ENCODE measurements at regions not wholly inside any gene's neighbourhood (a gene's known extent, or its start where the extent isn't known, plus 50 kb on each side); places are given as distances from the start of the nearest gene placed in this dataset.

DNA sequence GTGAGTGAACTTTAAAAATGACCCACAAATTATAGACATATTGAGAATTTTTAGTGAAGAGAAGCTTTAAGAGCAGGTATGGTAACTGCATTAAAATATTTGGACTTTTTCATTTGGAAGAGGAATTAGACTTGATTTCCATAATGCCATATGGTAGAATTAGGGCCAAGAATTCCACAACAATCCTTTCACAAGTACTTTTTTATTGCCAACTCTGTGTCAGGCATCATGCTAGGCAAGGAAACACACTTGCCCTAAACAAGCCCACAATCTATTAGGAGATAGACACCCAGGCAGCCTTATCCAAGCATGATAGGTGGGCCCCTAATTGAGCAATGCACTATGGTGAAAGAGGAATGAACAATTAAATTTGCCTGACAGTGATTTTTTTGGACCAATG lies 353.0 kb downstream of the TGFB2 start:
- Histone ChIP-seq H3K9me3 (ENCODE audit: control insufficient read depth, insufficient read depth, low read length) (no peaks in the 10 kb centered on the region), H3K4me1 (ENCODE audit: control insufficient read depth, insufficient read depth, low read length) (peaks cover 8% of the 10 kb centered on the region; the same call in 1 of the 2 replicates), H3K27me3 (ENCODE audit: control insufficient read depth, insufficient read depth, low read length) (no peaks in the 10 kb centered on the region), H3K36me3 (ENCODE audit: control insufficient read depth, insufficient read depth, low read length) (no peaks in the 10 kb centered on the region), H3K9ac (ENCODE audit: low read depth, low read length) (no peak overlapping the region), H3K4me3 (ENCODE audit: low read depth, low read length) (no peak overlapping the region), H3K27ac (ENCODE audit: low read depth, low read length) (no peak overlapping the region)

DNA sequence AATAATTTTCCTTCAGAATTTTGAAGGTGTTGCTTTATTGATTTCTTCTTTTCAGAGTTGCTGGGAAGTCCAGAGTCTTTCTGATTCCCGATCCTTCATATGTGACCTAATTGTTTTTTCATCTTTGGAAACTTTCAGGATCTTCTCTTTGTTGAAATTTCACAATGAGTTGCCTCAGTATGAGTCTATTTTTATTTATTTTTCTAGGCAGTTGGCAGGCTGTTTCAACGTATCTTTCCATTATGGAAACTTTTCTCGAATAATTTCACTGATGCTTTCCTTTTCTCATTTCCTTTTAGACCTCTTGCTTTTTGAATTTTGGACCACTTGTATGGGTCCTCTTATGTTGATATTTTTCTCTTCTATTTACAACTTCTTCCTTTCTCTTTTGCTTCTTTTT lies 354.3 kb downstream of the TGFB2 start:
- Histone ChIP-seq H3K9ac (ENCODE audit: low read depth, low read length) (no peak overlapping the region), H3K4me1 (ENCODE audit: control insufficient read depth, insufficient read depth, low read length) (peaks cover 6% of the 10 kb centered on the region; the same call in 1 of the 2 replicates), H3K9me3 (ENCODE audit: control insufficient read depth, insufficient read depth, low read length) (no peaks in the 10 kb centered on the region), H3K4me3 (ENCODE audit: low read depth, low read length) (no peak overlapping the region), H3K27me3 (ENCODE audit: control insufficient read depth, insufficient read depth, low read length) (no peaks in the 10 kb centered on the region), H3K36me3 (ENCODE audit: control insufficient read depth, insufficient read depth, low read length) (no peaks in the 10 kb centered on the region), H3K27ac (ENCODE audit: low read depth, low read length) (no peak overlapping the region)

DNA sequence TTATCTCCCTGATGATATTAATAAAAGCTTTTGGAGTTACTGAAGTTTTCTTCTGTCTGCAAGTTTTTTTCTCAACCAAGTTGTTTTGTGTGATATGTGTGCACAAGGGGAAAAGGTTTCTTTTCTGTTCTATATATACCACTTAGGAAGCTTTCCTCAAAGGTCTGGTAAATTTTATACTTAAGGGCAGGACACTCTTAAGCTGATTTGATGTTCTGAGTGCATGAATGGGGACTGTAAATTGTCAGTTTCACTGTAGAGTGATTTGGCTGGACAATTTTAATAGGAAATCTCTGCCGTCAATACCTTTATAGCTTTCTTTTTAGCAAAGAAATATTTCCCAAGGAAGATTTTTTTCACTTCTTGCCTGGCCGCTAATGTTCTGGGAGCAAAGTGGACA lies 354.7 kb downstream of the TGFB2 start:
- H3K4me3 ChIP-seq (ENCODE audit: low read depth, low read length), result no peak overlapping the region
- no peak overlapping the region for H3K27ac ChIP-seq (ENCODE audit: low read depth, low read length)
- no peaks in the 10 kb centered on the region for H3K9me3 ChIP-seq (ENCODE audit: control insufficient read depth, insufficient read depth, low read length)
- H3K4me1 ChIP-seq (ENCODE audit: control insufficient read depth, insufficient read depth, low read length), result peaks cover 2% of the 10 kb centered on the region; the same call in 1 of the 2 replicates
- H3K27me3 ChIP-seq (ENCODE audit: control insufficient read depth, insufficient read depth, low read length), result no peaks in the 10 kb centered on the region
- no peak overlapping the region for H3K9ac ChIP-seq (ENCODE audit: low read depth, low read length)
- no peaks in the 10 kb centered on the region for H3K36me3 ChIP-seq (ENCODE audit: control insufficient read depth, insufficient read depth, low read length)

DNA sequence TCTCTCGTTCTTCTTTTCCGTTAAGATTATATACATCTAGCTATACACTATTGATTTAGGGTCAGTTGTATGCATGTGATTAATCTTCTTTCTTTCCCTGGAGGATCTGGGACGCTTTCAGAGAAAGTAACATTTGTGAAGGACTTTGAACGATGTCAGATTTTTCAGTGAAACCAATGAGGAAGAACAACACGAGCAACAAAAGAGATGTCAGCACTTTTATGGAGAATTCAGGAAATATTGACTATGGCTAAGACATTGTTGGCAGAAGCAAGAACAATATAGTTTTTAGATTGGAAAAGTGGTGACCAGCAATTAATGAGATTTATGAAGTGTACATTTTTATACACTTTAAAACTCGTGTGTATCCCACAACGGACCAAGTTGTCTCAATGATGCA lies 355.5 kb downstream of the TGFB2 start:
- H3K27me3 ChIP-seq (ENCODE audit: control insufficient read depth, insufficient read depth, low read length), result no peaks in the 10 kb centered on the region
- no peaks in the 10 kb centered on the region for H3K9me3 ChIP-seq (ENCODE audit: control insufficient read depth, insufficient read depth, low read length)
- no peaks in the 10 kb centered on the region for H3K36me3 ChIP-seq (ENCODE audit: control insufficient read depth, insufficient read depth, low read length)
- H3K4me1 ChIP-seq (ENCODE audit: control insufficient read depth, insufficient read depth, low read length), result no peaks in the 10 kb centered on the region
- no peak overlapping the region for H3K4me3 ChIP-seq (ENCODE audit: low read depth, low read length)
- no peak overlapping the region for H3K9ac ChIP-seq (ENCODE audit: low read depth, low read length)
- no peak overlapping the region for H3K27ac ChIP-seq (ENCODE audit: low read depth, low read length)

DNA sequence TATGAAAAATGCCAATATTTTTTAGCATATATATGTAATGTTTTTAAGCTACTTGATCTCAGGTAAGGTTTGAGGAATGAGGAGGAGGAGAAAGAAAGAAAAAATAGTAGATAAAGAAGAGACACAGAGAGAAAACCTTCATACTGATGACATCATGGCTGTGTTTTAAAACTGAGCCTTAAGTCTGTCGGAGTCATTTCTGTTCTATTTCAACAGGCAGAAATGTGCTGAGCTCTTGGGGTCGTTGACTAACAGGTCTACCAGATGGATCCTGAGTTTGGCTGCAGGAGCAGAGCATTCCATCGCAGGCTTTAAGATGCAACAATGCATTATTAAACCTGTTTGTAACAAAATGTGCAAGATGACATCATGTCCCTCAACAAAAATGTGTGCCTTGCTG lies 356.0 kb downstream of the TGFB2 start:
- H3K36me3 ChIP-seq (ENCODE audit: control insufficient read depth, insufficient read depth, low read length), result no peaks in the 10 kb centered on the region
- H3K9ac ChIP-seq (ENCODE audit: low read depth, low read length), result no peak overlapping the region
- H3K27me3 ChIP-seq (ENCODE audit: control insufficient read depth, insufficient read depth, low read length), result no peaks in the 10 kb centered on the region
- H3K9me3 ChIP-seq (ENCODE audit: control insufficient read depth, insufficient read depth, low read length), result no peaks in the 10 kb centered on the region
- no peaks in the 10 kb centered on the region for H3K4me1 ChIP-seq (ENCODE audit: control insufficient read depth, insufficient read depth, low read length)
- H3K27ac ChIP-seq (ENCODE audit: low read depth, low read length), result no peak overlapping the region
- no peak overlapping the region for H3K4me3 ChIP-seq (ENCODE audit: low read depth, low read length)

DNA sequence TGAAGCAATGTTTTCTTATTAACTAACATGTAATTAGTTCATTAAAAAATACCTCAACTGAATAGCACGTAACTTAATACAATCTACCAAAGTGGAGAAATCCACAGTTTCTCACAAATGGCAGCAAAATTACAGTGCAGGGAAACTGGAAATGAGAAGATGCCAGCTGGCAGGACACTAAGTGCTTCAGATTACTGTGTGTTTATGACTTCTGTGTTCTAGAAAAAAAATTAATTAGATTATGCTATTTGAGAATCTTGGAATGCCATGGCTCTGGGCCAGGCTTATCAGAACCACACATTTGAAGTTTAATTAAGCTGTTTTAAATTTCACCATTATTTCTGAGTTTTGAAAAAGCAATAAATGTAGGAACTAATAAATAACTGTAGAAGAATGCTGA lies 357.6 kb downstream of the TGFB2 start:
- Histone ChIP-seq H3K27ac (ENCODE audit: low read depth, low read length) (no peak overlapping the region), H3K36me3 (ENCODE audit: control insufficient read depth, insufficient read depth, low read length) (no peaks in the 10 kb centered on the region), H3K27me3 (ENCODE audit: control insufficient read depth, insufficient read depth, low read length) (no peaks in the 10 kb centered on the region), H3K9ac (ENCODE audit: low read depth, low read length) (no peak overlapping the region), H3K9me3 (ENCODE audit: control insufficient read depth, insufficient read depth, low read length) (no peaks in the 10 kb centered on the region), H3K4me3 (ENCODE audit: low read depth, low read length) (no peak overlapping the region), H3K4me1 (ENCODE audit: control insufficient read depth, insufficient read depth, low read length) (no peaks in the 10 kb centered on the region)

DNA sequence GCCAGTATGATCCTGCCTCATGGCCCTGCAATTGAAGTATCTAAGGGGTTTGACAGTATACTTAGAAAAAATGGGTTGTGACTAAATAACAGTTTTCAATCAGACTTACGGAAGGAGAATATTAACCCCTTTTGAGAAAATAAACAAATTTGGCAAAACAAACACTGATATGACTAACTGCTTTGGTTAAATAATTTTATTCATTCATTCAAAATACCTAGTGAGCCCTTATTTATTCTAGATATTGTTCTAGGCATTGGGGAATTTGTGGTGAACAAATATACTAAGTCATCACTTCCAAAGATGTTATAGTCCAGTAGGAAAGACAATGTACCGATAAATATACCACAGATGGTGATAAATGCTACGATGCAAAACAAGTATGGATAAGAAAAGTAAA lies 358.7 kb downstream of the TGFB2 start:
- Histone ChIP-seq H3K27me3 (ENCODE audit: control insufficient read depth, insufficient read depth, low read length) (no peaks in the 10 kb centered on the region), H3K4me3 (ENCODE audit: low read depth, low read length) (no peak overlapping the region), H3K9me3 (ENCODE audit: control insufficient read depth, insufficient read depth, low read length) (no peaks in the 10 kb centered on the region), H3K9ac (ENCODE audit: low read depth, low read length) (no peak overlapping the region), H3K4me1 (ENCODE audit: control insufficient read depth, insufficient read depth, low read length) (no peaks in the 10 kb centered on the region), H3K36me3 (ENCODE audit: control insufficient read depth, insufficient read depth, low read length) (no peaks in the 10 kb centered on the region), H3K27ac (ENCODE audit: low read depth, low read length) (no peak overlapping the region)

DNA sequence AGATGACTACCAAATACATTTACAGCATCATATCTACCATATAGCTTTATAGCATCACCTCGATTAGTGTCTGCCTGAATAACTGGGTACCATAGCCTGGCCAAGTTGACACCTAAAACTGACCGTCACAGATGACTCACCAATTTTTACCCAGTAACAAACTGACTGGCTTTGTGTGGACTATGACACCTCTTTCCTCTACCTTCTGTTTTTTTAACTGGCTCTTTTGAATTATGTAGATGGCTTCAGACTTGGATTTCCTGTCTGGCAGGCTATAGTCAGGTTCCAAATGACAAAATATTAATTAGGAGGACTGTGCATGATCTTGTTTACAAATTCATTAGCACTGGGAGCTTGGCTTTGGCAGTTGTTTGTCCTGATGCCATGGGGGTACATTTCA lies 360.3 kb downstream of the TGFB2 start:
- no peak overlapping the region for H3K27ac ChIP-seq (ENCODE audit: low read depth, low read length)
- H3K36me3 ChIP-seq (ENCODE audit: control insufficient read depth, insufficient read depth, low read length), result no peaks in the 10 kb centered on the region
- H3K9ac ChIP-seq (ENCODE audit: low read depth, low read length), result no peak overlapping the region
- H3K9me3 ChIP-seq (ENCODE audit: control insufficient read depth, insufficient read depth, low read length), result no peaks in the 10 kb centered on the region
- H3K27me3 ChIP-seq (ENCODE audit: control insufficient read depth, insufficient read depth, low read length), result no peaks in the 10 kb centered on the region
- no peaks in the 10 kb centered on the region for H3K4me1 ChIP-seq (ENCODE audit: control insufficient read depth, insufficient read depth, low read length)
- H3K4me3 ChIP-seq (ENCODE audit: low read depth, low read length), result no peak overlapping the region

DNA sequence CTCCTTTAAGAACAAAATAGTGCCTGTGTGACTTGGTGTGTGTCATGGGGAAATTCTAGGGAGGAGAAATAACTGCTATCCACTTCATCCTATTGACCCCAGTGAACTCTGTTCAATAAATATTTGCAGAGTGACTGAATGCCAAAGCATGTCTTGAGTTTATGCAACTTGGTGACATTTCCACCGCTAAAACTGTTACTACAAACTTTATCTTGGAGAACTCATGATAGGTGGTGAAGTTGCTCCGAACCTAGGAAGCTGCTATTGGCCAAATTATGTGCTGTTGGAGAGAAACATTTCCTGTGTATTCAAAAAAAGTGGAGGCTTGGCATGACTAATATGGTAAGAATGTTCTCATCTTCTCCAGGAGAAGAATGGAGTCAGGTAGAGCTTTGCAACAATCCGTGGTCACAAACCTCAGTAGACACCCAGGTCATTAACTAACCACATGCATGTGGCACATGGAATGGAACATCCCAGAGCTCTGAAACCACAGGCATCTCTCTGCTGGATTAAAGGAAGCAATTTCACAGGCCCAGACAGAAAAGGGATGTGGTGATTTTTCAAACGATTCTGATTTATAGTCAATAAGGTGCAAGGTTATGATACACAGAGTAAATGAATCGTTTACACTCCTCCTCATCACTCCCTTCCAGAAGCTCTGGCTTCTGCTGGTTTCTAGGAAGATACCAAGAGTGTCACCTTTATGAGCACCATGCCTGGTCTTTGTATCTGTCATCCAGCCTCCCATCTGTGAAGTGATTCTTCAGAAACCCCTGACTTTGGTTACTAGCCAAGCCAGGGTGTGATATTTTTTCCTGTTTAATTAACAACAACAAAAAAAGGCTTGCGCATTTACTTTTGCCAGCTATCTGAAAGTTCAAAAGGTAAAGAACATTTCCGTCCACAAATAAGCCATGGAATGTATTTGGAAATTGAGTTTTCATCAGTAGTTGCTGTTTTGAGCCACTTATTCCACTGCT lies 361.1 kb downstream of the TGFB2 start:
- no peaks in the 10 kb centered on the region for H3K9me3 ChIP-seq (ENCODE audit: control insufficient read depth, insufficient read depth, low read length)
- no peaks in the 10 kb centered on the region for H3K4me1 ChIP-seq (ENCODE audit: control insufficient read depth, insufficient read depth, low read length)
- H3K27me3 ChIP-seq (ENCODE audit: control insufficient read depth, insufficient read depth, low read length), result no peaks in the 10 kb centered on the region
- no peak overlapping the region for H3K4me3 ChIP-seq (ENCODE audit: low read depth, low read length)
- H3K27ac ChIP-seq (ENCODE audit: low read depth, low read length), result no peak overlapping the region
- H3K9ac ChIP-seq (ENCODE audit: low read depth, low read length), result no peak overlapping the region
- H3K36me3 ChIP-seq (ENCODE audit: control insufficient read depth, insufficient read depth, low read length), result no peaks in the 10 kb centered on the region

DNA sequence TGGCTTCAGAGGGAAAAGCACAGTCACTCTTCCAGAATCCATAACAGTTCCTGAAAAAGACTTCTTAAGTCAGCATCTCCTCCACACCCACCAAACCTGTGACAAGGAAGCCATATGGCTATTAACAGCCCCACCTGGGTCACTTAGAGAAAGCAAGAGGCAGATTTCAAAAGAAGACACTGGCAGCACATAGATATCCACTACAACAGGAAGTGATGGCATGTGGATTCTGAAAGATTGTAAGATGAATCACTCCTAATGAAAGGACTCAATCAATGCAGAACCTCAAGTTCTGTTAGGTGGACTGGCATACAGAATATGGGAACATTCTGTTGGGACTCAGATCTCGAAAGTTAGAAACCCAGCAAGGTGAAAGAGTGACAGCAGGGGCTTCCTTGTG lies 365.9 kb downstream of the TGFB2 start:
- H3K4me1 ChIP-seq (ENCODE audit: control insufficient read depth, insufficient read depth, low read length), result no peaks in the 10 kb centered on the region
- no peak overlapping the region for H3K9ac ChIP-seq (ENCODE audit: low read depth, low read length)
- H3K27me3 ChIP-seq (ENCODE audit: control insufficient read depth, insufficient read depth, low read length), result no peaks in the 10 kb centered on the region
- H3K27ac ChIP-seq (ENCODE audit: low read depth, low read length), result no peak overlapping the region
- H3K4me3 ChIP-seq (ENCODE audit: low read depth, low read length), result no peak overlapping the region
- H3K9me3 ChIP-seq (ENCODE audit: control insufficient read depth, insufficient read depth, low read length), result no peaks in the 10 kb centered on the region
- H3K36me3 ChIP-seq (ENCODE audit: control insufficient read depth, insufficient read depth, low read length), result no peaks in the 10 kb centered on the region

DNA sequence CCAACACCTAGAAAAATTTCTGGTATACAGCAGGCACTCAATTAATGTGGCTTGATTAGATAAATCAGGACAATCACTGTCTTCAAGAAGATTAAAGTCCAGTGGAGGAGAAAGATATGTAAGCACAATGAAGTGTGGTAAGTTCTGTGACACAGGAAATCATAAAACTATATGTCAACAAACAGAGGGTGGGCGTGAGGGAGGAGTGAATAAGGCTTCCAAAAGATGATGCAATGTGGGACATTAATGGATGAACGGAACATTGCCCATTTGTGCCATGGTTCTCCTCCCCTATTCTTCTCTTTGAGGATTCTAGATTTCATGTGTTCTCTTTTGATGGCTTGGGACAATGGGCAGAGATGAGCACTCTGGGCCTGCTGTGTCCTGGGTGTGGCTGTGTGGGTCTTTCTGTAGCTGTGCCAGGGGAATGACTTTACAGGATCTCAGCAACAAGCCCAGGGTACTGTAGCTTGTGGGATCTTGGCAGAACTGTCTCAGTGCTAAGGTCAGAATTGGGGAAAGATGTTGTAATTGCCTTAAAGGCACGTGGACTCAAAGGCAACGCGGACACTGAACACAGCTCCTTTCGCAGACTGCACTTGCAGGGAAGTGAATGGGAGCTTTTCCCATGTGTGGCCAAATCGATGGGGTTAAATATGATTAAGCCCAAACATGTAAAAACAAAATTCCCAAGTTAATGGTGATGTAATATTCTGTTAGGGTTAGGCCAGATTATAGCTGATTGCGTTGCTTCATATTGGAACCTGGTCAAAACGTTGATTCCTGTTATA lies 366.9 kb downstream of the TGFB2 start:
- Histone ChIP-seq H3K27ac (ENCODE audit: low read depth, low read length) (no peak overlapping the region), H3K36me3 (ENCODE audit: control insufficient read depth, insufficient read depth, low read length) (no peaks in the 10 kb centered on the region), H3K4me1 (ENCODE audit: control insufficient read depth, insufficient read depth, low read length) (no peaks in the 10 kb centered on the region), H3K4me3 (ENCODE audit: low read depth, low read length) (no peak overlapping the region), H3K9ac (ENCODE audit: low read depth, low read length) (no peak overlapping the region), H3K27me3 (ENCODE audit: control insufficient read depth, insufficient read depth, low read length) (no peaks in the 10 kb centered on the region), H3K9me3 (ENCODE audit: control insufficient read depth, insufficient read depth, low read length) (no peaks in the 10 kb centered on the region)
